ENCODE measurements at regions not wholly inside any gene's neighbourhood (a gene's known extent, or its start where the extent isn't known, plus 50 kb on each side); places are given as distances from the start of the nearest gene placed in this dataset.

DNA sequence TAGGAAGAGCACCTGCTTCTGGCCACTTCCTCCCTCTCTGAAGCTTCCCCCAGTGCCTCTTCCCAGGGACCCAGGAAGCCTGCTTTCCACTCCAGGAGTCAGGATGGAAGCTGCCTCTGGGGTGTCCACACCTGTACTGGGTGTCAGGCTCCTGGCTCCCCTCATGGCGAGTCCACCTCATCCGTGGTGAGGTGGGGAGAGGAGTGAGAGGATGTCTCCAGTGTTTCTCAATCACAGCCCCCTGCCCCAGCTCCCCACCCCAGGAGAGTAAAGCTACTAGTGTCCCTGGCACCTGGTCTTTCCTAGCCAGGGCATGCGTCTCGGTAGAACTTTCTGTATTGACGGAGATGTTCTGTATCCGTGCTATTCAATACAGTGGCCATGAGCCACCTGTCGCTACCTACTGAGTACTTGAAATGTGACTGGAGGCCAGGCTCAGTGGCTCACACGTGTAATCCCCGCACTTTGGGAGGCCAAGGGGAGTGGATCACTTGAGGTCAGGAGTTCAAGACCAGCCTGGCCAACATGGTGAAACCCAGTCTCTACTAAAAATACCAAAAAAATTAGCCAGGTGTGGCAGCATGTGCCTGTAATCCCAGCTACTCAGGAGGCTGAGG is 171.2 kb upstream of the HAAO start:
- DNase-seq (ENCODE audit: extremely low read depth, low read depth, low spot score), result no peak

DNA sequence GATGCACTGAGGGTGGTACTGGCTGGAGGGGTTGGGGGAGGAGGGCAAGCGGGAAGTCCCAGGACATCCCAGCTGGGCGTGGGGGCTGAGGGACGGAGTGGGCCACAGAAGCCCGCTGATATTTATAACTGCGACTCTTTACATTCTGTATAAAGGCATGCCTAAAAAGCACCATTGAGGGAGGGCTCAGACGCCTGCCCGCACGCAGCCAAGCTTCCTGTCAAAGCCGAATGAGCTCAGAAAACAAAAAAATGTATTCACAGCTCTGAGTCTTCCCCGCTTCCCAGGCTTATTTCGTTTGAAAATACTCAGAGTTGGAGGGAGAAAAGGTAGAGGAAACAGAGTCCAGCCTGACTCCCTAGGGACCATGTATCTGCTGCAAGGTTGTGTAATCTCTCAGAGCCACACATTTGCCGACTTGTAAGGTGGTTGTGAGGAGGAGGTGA is 170.1 kb upstream of the HAAO start:
- no peak for DNase-seq (ENCODE audit: extremely low read depth, low read depth, low spot score)

DNA sequence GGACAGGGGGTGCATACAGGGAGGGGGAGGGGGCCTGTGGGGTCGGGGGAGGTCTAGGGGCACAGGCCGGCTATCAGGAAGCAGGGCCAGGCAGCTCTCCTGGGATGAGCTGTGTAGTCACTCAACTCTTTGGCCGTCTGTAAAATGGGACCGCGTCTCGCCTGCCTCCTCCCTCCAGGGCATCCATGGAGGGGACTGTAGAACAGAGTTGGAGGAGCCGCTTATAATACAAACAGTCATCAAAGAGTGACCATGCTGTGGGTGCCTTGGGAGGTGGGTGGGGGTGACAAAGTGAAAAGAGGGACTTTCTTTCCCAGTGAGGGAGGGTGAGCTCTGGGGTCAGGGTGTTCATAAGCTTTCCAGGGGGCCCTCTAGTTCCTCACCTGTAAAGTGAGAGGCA is 169.6 kb upstream of the HAAO start:
- no peak for DNase-seq (ENCODE audit: extremely low read depth, low read depth, low spot score)

- no peak for DNase-seq (ENCODE audit: extremely low read depth, low read depth, low spot score)
These were observed 169.0 kb upstream of the HAAO start for GRCh38 chr2:42961385-42961811.

DNA sequence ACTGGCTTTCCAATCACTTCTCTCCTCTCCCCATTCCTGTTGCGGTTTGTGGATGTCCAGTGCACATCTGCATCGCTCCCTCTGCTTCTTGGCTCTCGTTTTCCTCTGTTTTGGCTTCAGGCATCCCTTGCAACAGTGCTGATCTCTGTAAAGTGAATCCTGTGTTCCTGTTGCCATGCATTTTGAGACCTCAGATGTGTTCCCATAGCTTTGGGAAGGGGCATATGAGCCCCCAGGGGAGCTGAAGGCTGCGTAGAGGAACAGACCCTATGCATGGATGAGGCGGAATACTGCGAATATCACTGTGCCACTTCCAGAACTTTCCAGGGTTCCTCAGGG is 168.4 kb upstream of the HAAO start:
- DNase-seq (ENCODE audit: extremely low read depth, low read depth, low spot score), result no peak

- DNase-seq (ENCODE audit: extremely low read depth, low read depth, low spot score), result no peak
These were observed 167.8 kb upstream of the HAAO start for GRCh38 chr2:42960002-42960841.

- DNase-seq (ENCODE audit: extremely low read depth, low read depth, low spot score), result no peak
These were observed 167.0 kb upstream of the HAAO start for GRCh38 chr2:42959234-42960001.

- no peak for DNase-seq (ENCODE audit: extremely low read depth, low read depth, low spot score)
These were observed 166.4 kb upstream of the HAAO start for GRCh38 chr2:42958741-42959233.

- no peak for DNase-seq (ENCODE audit: extremely low read depth, low read depth, low spot score)
These were observed 165.5 kb upstream of the HAAO start for GRCh38 chr2:42957861-42958301.

GRCh38 chr2:42957109-42957860 is 164.9 kb upstream of the HAAO start:
- no peak for DNase-seq (ENCODE audit: extremely low read depth, low read depth, low spot score)

DNA sequence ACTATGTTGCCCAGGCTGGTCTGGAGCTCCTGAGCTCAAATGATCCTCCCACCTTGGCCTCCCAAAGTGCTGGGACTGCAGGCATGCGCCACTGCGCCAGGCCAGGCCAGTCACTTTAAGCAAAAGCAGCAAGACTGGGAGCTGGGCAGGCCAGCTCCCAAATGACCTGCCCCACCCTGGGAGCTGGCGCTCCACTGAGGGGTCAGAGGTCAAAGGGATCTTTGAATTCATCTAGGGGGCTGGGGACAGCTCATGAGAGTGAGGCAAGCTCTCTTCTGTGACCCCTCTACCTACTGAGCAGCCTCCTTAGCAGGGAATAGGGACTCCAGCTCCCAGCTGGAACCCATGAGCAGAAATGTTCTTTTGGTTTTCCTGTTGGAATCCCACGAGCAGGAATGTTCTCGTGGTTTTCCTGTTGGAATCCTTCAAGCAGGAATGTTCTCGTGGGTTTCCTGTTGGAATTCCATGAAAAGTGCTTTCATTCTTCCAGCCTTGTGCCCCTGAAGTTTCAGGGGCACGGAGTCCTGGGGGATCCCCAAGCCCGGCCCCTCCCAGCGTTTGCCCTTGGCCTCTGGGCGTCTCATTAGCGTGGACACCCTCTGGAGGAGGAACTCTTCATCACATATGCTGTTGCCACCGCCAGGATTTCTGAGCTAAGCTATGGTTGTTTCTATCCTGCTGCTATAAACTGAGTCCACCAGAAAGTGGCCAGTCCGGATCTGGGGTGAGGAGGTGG is 162.0 kb upstream of the HAAO start:
- DNase-seq (ENCODE audit: extremely low read depth, low read depth, low spot score), result no peak

DNA sequence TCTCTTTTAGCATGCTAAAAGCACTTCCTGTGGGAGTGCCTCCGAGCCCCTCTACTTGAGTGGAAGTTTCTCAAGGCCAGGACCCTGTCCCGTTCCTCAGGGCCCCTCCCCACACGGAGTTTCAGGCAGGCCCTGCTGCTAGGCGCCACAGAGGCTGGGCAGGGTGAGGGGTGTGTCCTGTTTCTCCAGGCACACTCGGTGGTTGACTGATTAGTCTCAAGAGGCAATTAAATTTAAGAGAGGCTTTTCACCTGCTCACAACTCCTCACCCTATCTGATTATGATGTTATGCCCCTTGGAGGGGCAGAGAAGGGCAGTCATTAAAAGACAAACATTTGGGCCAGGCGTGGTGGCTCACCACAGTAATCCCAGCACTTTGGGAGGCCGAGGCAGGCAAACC is 160.8 kb upstream of the HAAO start:
- DNase-seq (ENCODE audit: extremely low read depth, low read depth, low spot score), result no peak

DNA sequence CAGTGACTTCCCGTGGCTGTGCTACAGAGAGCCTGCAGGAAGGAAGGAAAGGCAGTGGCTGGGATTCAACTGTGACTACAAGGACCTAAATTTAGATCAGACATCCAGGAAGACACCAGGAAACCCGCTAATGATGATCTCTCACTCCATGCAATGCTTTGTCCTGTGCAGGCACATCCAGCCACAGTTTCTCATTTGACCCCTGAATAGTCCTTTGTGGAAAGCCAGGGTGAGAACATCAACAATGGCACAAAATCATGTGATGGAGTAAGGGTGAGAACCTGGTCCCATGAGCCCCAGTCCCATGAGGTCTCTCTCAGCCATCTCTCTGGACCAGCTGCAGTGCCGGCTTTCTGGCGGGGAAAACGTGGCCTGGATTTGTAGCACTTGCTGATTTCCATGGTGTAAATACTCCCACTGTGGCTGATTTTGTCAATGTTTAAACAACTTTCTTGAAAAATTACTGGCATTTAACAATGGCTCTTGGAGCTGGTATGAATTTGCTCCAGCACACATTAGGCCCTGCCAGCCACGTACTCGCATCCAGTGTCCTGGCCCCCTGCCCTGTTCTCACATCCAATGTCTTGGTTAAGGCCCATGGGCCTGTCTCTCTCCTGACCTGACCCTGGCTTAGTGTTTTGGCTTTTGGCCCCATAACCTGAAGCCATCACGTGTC is 159.0 kb upstream of the HAAO start:
- no peak for DNase-seq (ENCODE audit: extremely low read depth, low read depth, low spot score)

GRCh38 chr2:42949125-42949524 is 156.7 kb upstream of the HAAO start:
- no peak for DNase-seq (ENCODE audit: extremely low read depth, low read depth, low spot score)

DNA sequence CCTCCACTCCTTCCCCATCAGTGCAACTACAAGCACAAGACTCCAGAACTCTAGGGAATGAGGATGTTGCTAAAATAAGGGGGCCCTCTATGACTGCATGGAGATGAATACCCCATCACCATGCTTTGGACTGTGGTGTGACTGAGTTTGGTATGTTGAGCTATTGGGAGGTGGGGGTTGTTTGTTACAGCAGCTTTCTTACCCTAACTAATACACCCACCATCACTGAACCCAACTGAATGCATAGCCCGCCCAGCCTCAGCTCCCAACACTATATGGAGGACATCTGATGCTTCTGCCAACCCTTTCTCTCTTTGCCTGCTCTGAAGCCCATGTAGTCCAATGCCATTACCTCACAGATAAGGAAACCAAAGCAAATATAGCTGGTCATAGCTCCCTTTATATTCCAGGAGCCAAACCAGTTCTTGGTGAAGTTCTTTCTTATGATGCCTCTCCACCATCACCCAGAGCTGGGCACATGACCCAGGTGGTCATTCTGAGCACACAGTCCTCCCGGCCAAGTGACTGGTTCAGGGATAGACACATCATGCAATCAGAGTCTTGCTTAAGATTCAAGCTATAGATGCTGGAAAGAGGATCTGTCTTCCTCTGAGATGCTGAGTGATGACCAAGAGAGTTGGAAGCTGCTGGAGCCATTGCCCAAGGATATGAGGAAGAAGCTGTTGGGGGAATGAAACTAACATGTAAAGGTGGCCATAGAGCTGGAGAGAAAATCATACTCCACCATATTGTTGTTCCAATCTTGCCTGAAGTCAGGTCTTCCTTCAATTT is 155.6 kb upstream of the HAAO start:
- no peak for DNase-seq (ENCODE audit: extremely low read depth, low read depth, low spot score)

DNA sequence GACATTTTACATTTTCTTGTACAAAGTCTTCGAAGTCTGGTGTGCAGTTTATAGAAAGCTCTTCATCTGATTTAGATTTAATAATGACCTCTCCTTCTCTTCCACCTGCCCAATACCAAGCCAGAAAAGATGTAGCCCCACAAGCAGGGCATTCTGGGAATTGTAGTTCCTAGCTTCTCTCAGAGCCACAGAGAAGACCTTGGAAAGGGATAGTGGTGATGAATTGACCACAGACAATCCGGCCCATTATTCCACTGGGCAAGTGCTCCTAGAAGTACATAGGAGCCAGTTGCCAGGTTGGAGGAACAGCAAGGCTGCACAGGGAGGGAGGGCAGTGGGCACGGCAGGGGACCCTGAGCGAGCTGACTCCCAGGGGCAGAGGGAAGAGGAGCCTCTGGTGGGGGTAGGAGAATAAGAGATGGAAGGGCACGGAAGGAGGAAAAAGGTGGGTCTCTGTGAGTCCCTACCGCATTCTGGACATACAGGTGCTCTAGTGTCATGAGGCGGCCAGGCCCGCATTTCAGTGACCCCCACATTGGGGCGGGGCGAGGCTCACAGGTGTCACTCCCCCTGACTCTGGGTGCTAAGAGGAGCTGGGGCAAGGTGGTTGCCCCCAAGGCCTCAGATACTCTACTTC is 152.5 kb upstream of the HAAO start:
- no peak for DNase-seq (ENCODE audit: extremely low read depth, low read depth, low spot score)

DNA sequence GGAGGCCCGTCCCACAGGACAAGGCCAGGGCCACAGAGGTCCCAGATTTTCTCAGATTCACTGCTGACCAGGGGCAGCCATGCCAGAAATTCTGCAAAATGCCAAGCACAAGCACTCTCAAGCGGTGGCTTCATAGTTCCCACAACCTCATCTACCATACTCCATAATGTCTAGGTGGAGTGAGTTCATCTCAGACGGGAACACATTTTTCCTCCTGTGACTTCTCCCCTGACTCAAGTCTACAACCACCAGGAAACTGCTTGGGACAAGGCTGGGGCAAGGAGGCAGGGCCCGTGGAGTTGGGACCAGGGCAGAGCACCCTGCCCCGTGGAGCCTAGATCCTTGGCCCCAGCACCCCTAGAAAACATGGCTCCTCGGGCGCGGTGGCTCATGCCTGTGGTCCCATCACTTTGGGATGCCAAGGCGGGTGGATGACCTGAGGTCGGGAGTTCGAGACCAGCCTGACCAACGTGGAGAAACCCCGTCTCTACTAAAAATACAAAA is 150.7 kb upstream of the HAAO start:
- no peak for DNase-seq (ENCODE audit: extremely low read depth, low read depth, low spot score)
